Liver (tissue), 8 donors: ENCODE measurements at regions not wholly inside any gene's neighbourhood (a gene's known extent, or its start where the extent isn't known, plus 50 kb on each side); places are given as distances from the start of the nearest gene placed in this dataset.

ENCODE experiments used
- DNase-seq: peaks from one replicate; pipeline ENCODE4 v3.0.0-alpha.2; 2017; ENCODE audit warnings: low spot score
- H3K27ac ChIP-seq, 2 donors: one replicate each; pipeline ENCODE4 v1.7.0; 2013; ENCODE audit warnings: inconsistent platforms in 2 of 2, low read length in 2 of 2, control low read depth in 1 of 2, low read depth in 1 of 2, mild to moderate bottlenecking in 1 of 2
- H3K27me3 ChIP-seq, 4 donors: one replicate each; pipeline versions ENCODE4 v1.6.1 to v1.7.0; 2013; ENCODE audit warnings: low read length in 3 of 4, inconsistent platforms in 1 of 4, mild to moderate bottlenecking in 1 of 4, moderate library complexity in 1 of 4; ENCODE audit not compliant: control insufficient read depth in 4 of 4, insufficient read depth in 4 of 4
- H3K36me3 ChIP-seq, 4 donors: one replicate each; pipeline versions ENCODE4 v1.6.1 to v1.7.0; 2013; ENCODE audit warnings: low read length in 3 of 4, mild to moderate bottlenecking in 3 of 4, low read depth in 1 of 4, moderate library complexity in 1 of 4; ENCODE audit not compliant: control insufficient read depth in 4 of 4, insufficient read depth in 3 of 4
- H3K4me1 ChIP-seq, 4 donors: one replicate each; pipeline versions ENCODE4 v1.6.1 to v1.7.0; 2013; ENCODE audit warnings: low read length in 3 of 4, mild to moderate bottlenecking in 3 of 4, moderate library complexity in 1 of 4; ENCODE audit not compliant: control insufficient read depth in 4 of 4, insufficient read depth in 4 of 4
- H3K4me3 ChIP-seq, 3 donors: one replicate each; pipeline versions ENCODE4 v1.6.1 to v1.7.0; 2013; ENCODE audit warnings: low read length in 3 of 3, control low read depth in 1 of 3, low read depth in 1 of 3, mild to moderate bottlenecking in 1 of 3
- H3K9ac ChIP-seq, 2 donors: one replicate each; pipeline ENCODE4 v1.7.0; 2013; ENCODE audit warnings: low read length in 2 of 2, mild to moderate bottlenecking in 2 of 2, moderate library complexity in 2 of 2, control low read depth in 1 of 2, low read depth in 1 of 2
- H3K9me3 ChIP-seq, 4 donors: one replicate each; pipeline versions ENCODE4 v1.6.1 to v1.7.0; 2013; ENCODE audit warnings: low read length in 3 of 4; ENCODE audit not compliant: control insufficient read depth in 4 of 4
- EGR1 ChIP-seq, 2 donors: IDR thresholded peaks; 2 replicates each; pipeline ENCODE4 v1.6.1; 2016 to 2018; ENCODE audit warnings: antibody characterized with exemption in 2 of 2, low read depth in 2 of 2
- FOXA1 ChIP-seq: IDR thresholded peaks from 2 replicates; pipeline ENCODE4 v1.6.1; 2016; ENCODE audit warnings: antibody characterized with exemption
- FOXA2 ChIP-seq: IDR thresholded peaks from 2 replicates; pipeline ENCODE4 v1.6.1; 2016; ENCODE audit warnings: antibody characterized with exemption
- GABPA ChIP-seq, 2 donors: IDR thresholded peaks in 1 of 2; conservative IDR thresholded peaks in 1 of 2; 2 replicates each; pipeline ENCODE4 v1.6.1; 2016; ENCODE audit warnings: antibody characterized with exemption in 2 of 2, mild to moderate bottlenecking in 1 of 2, moderate library complexity in 1 of 2
- HNF4A ChIP-seq, 2 donors: conservative IDR thresholded peaks; 2 replicates each; pipeline ENCODE4 v1.6.1; 2016; ENCODE audit warnings: antibody characterized with exemption in 2 of 2, mild to moderate bottlenecking in 2 of 2
- HNF4G ChIP-seq: IDR thresholded peaks from 2 replicates; pipeline ENCODE4 v1.6.1; 2016; ENCODE audit warnings: antibody characterized with exemption
- JUND ChIP-seq, 2 donors: IDR thresholded peaks; 2 replicates each; pipeline ENCODE4 v1.6.1; 2016; ENCODE audit warnings: antibody characterized with exemption in 2 of 2
- NR2F2 ChIP-seq: IDR thresholded peaks from 2 replicates; pipeline ENCODE4 v1.6.1; 2016; ENCODE audit warnings: antibody characterized with exemption
- RAD21 ChIP-seq, 2 donors: IDR thresholded peaks; 2 replicates each; pipeline ENCODE4 v1.6.1; 2016; ENCODE audit warnings: antibody characterized with exemption in 2 of 2, mild to moderate bottlenecking in 2 of 2
- RXRA ChIP-seq, 2 donors: IDR thresholded peaks; 2 replicates each; pipeline ENCODE4 v1.6.1; 2017 to 2018; ENCODE audit warnings: antibody characterized with exemption in 2 of 2, mild to moderate bottlenecking in 1 of 2
- SP1 ChIP-seq: IDR thresholded peaks from 2 replicates; pipeline ENCODE4 v1.6.1; 2018; ENCODE audit warnings: antibody characterized with exemption, mild to moderate bottlenecking
- TAF1 ChIP-seq: conservative IDR thresholded peaks from 2 replicates; pipeline ENCODE4 v1.6.1; 2016; ENCODE audit warnings: antibody characterized with exemption, mild to moderate bottlenecking
- YY1 ChIP-seq: IDR thresholded peaks from 2 replicates; pipeline ENCODE4 v1.6.1; 2016; ENCODE audit warnings: antibody characterized with exemption, mild to moderate bottlenecking
- WGBS: extraction: QIAGEN DNeasy Blood & Tissue Kit; methylation state at CpG from one replicate; pipeline ENCODE4 v1.1.7; 2013; 5-methylcytosine and 5-hydroxymethylcytosine counted together
- TF ChIP-seq, protein P1 (sequence below): IDR thresholded peaks from 2 replicates; pipeline ENCODE4 v1.6.1; 2016; ENCODE audit warnings: antibody characterized with exemption, mild to moderate bottlenecking
- TF ChIP-seq, protein P2 (sequence below): IDR thresholded peaks from 2 replicates; pipeline ENCODE4 v1.6.1; 2016; ENCODE audit warnings: antibody characterized with exemption
- TF ChIP-seq, protein P3 (sequence below): fragments of 150-350 bp; IDR thresholded peaks from 2 replicates; pipeline ENCODE4 v1.5.1; 2017; ENCODE audit warnings: improper control_type of control experiment, low read depth, low read length; ENCODE audit not compliant: missing input control
- TF ChIP-seq, protein P4 (sequence below): IDR thresholded peaks from 2 replicates; pipeline ENCODE4 v1.6.1; 2016; ENCODE audit warnings: antibody characterized with exemption
- TF ChIP-seq, protein P5 (sequence below): IDR thresholded peaks from 2 replicates; pipeline ENCODE4 v1.6.1; 2016; ENCODE audit warnings: antibody characterized with exemption
- donor health status: healthy.
- donor health status: healthy.
- donor health status: healthy.
- donor health status: healthy.
- donor health status: healthy.

DNA sequence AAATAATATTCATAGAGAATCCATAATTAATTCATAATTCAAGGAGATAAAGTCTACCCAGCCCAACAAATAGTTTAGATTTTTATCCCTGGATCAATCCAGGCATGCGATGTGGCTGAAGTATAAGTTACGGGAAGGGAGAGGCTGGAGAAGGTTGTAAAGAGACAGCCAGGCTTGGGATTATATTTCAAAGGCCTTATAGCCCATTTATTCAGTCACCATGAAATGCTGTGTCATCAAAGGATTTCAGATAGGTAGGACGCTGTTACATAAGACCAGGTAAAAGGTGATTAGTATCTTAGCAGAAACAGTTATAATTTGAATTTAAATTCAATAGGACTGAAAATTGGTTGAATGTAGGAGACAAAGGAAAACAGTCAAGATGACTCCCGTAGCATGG is 73.0 kb upstream of the NFKB1 start:
- 74% methylated on average over 4 of the region's 4 CpGs for WGBS
- H3K4me3 ChIP-seq = no peak overlapping the region
- no peak overlapping the region for H3K9ac ChIP-seq
- TF ChIP-seq HNF4G (no peak), YY1 (no peak), NR2F2 (no peak), JUND (IDR thresholded peaks at IDR 0.05) (no peak), FOXA2 (no peak), RXRA (IDR thresholded peaks at IDR 0.05) (no peak), GABPA (IDR thresholded peaks at IDR 0.05 in 1 of 2, conservative IDR thresholded peaks at IDR 0.05 in 1 of 2) (no peak), HNF4A (conservative IDR thresholded peaks at IDR 0.05) (no peak), TAF1 (no peak), SP1 (no peak), RAD21 (IDR thresholded peaks at IDR 0.05) (no peak)
- TF ChIP-seq, protein P1, sequence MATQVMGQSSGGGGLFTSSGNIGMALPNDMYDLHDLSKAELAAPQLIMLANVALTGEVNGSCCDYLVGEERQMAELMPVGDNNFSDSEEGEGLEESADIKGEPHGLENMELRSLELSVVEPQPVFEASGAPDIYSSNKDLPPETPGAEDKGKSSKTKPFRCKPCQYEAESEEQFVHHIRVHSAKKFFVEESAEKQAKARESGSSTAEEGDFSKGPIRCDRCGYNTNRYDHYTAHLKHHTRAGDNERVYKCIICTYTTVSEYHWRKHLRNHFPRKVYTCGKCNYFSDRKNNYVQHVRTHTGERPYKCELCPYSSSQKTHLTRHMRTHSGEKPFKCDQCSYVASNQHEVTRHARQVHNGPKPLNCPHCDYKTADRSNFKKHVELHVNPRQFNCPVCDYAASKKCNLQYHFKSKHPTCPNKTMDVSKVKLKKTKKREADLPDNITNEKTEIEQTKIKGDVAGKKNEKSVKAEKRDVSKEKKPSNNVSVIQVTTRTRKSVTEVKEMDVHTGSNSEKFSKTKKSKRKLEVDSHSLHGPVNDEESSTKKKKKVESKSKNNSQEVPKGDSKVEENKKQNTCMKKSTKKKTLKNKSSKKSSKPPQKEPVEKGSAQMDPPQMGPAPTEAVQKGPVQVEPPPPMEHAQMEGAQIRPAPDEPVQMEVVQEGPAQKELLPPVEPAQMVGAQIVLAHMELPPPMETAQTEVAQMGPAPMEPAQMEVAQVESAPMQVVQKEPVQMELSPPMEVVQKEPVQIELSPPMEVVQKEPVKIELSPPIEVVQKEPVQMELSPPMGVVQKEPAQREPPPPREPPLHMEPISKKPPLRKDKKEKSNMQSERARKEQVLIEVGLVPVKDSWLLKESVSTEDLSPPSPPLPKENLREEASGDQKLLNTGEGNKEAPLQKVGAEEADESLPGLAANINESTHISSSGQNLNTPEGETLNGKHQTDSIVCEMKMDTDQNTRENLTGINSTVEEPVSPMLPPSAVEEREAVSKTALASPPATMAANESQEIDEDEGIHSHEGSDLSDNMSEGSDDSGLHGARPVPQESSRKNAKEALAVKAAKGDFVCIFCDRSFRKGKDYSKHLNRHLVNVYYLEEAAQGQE = no peak
- TF ChIP-seq, protein P2, sequence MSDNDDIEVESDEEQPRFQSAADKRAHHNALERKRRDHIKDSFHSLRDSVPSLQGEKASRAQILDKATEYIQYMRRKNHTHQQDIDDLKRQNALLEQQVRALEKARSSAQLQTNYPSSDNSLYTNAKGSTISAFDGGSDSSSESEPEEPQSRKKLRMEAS = no peak
- TF ChIP-seq, protein P3, sequence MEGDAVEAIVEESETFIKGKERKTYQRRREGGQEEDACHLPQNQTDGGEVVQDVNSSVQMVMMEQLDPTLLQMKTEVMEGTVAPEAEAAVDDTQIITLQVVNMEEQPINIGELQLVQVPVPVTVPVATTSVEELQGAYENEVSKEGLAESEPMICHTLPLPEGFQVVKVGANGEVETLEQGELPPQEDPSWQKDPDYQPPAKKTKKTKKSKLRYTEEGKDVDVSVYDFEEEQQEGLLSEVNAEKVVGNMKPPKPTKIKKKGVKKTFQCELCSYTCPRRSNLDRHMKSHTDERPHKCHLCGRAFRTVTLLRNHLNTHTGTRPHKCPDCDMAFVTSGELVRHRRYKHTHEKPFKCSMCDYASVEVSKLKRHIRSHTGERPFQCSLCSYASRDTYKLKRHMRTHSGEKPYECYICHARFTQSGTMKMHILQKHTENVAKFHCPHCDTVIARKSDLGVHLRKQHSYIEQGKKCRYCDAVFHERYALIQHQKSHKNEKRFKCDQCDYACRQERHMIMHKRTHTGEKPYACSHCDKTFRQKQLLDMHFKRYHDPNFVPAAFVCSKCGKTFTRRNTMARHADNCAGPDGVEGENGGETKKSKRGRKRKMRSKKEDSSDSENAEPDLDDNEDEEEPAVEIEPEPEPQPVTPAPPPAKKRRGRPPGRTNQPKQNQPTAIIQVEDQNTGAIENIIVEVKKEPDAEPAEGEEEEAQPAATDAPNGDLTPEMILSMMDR = no peak
- peak overlapping the region; percentile 21 to 69 for H3K27ac ChIP-seq
- H3K9me3 ChIP-seq = no peaks in the 10 kb centered on the region
- no peaks in the 10 kb centered on the region for H3K27me3 ChIP-seq
- H3K4me1 ChIP-seq = peaks cover 5 to 37% (median 19%) of the 10 kb centered on the region in 4 donors
- H3K36me3 ChIP-seq = no peaks in the 10 kb centered on the region
- no peak for DNase-seq

DNA sequence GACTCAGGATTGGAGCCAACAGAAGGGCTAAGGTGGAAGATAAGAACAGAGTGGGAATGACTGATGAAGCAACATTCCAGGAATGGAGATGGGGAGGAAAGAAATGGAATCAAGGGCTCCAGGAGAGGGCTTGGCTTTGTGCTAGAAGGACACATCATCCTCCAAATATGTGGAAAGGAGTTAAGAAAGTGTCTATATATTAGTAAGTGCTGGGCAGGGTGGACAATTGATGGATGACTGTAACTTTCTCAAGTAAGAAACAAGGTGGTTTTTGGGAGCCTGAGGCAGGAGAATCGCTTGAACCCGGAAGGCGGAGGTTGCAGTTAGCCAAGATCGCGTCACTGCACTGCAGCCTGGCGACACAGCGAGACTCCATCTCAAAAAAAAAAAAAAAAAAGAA is 71.6 kb upstream of the NFKB1 start:
- Histone ChIP-seq H3K4me1 (peaks cover 5 to 31% (median 14%) of the 10 kb centered on the region in 4 donors), H3K4me3 (no peak overlapping the region), H3K27me3 (no peaks in the 10 kb centered on the region), H3K27ac (no peak overlapping the region), H3K36me3 (no peaks in the 10 kb centered on the region), H3K9me3 (no peaks in the 10 kb centered on the region), H3K9ac (no peak overlapping the region)
- no peak for DNase-seq
- no peak for TF ChIP-seq GABPA (IDR thresholded peaks at IDR 0.05 in 1 of 2, conservative IDR thresholded peaks at IDR 0.05 in 1 of 2)
- TF ChIP-seq, protein P4, sequence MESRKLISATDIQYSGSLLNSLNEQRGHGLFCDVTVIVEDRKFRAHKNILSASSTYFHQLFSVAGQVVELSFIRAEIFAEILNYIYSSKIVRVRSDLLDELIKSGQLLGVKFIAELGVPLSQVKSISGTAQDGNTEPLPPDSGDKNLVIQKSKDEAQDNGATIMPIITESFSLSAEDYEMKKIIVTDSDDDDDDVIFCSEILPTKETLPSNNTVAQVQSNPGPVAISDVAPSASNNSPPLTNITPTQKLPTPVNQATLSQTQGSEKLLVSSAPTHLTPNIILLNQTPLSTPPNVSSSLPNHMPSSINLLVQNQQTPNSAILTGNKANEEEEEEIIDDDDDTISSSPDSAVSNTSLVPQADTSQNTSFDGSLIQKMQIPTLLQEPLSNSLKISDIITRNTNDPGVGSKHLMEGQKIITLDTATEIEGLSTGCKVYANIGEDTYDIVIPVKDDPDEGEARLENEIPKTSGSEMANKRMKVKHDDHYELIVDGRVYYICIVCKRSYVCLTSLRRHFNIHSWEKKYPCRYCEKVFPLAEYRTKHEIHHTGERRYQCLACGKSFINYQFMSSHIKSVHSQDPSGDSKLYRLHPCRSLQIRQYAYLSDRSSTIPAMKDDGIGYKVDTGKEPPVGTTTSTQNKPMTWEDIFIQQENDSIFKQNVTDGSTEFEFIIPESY = no peak
- TF ChIP-seq, protein P5, sequence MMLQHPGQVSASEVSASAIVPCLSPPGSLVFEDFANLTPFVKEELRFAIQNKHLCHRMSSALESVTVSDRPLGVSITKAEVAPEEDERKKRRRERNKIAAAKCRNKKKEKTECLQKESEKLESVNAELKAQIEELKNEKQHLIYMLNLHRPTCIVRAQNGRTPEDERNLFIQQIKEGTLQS = no peak
- no peak for TF ChIP-seq YY1
- no peak for TF ChIP-seq RAD21 (IDR thresholded peaks at IDR 0.05)
- TF ChIP-seq FOXA1 = no peak
- TF ChIP-seq RXRA (IDR thresholded peaks at IDR 0.05) = no peak
- TF ChIP-seq NR2F2 = no peak
- no peak for TF ChIP-seq HNF4G
- TF ChIP-seq JUND (IDR thresholded peaks at IDR 0.05) = no peak
- no peak for TF ChIP-seq HNF4A (conservative IDR thresholded peaks at IDR 0.05)
- no peak for TF ChIP-seq TAF1
- no peak for TF ChIP-seq EGR1 (IDR thresholded peaks at IDR 0.05; ENCODE audit: low read depth in 2 of 2)
- TF ChIP-seq, protein P1 = no peak
- WGBS = 95% methylated on average over 7 of the region's 7 CpGs
